ENCODE measurements at regions not wholly inside any gene's neighbourhood (a gene's known extent, or its start where the extent isn't known, plus 50 kb on each side); places are given as distances from the start of the nearest gene placed in this dataset.

GRCh38 chr7:19567011-19567410, 141.8 kb downstream of the POLR1F start:
- no peaks in the 10 kb centered on the region for H3K79me1 ChIP-seq (ENCODE audit: low read length)
- no peak overlapping the region for H3K9ac ChIP-seq (ENCODE audit: low read length)
- H2AFZ ChIP-seq (ENCODE audit: insufficient read depth, low read length, poor library complexity), result no peak overlapping the region
- H2BK5ac ChIP-seq (ENCODE audit: low read depth, low read length, poor library complexity), result no peak overlapping the region
- H2BK12ac ChIP-seq (ENCODE audit: low read length), result no peak overlapping the region
- no peak overlapping the region for H3K18ac ChIP-seq (ENCODE audit: low read length)
- no peak overlapping the region for H3K23ac ChIP-seq (ENCODE audit: low read length)
- H3K27ac ChIP-seq (ENCODE audit: low read depth, low read length), result no peak overlapping the region
- no peak overlapping the region for H2BK120ac ChIP-seq (ENCODE audit: insufficient read depth, low read length, poor library complexity)
- H3K4me2 ChIP-seq (ENCODE audit: low read length), result no peak overlapping the region
- no peak overlapping the region for H4K12ac ChIP-seq (ENCODE audit: low read depth, low read length)
- H3K36me3 ChIP-seq (ENCODE audit: control insufficient read depth in 1 of 2, insufficient read depth in 2 of 2, low read length in 2 of 2), result no peaks in the 10 kb centered on the region
- H3K4ac ChIP-seq (ENCODE audit: low read depth, low read length), result no peak overlapping the region
- DNase-seq, result no peak
- no peaks in the 10 kb centered on the region for H3K27me3 ChIP-seq (ENCODE audit: insufficient read depth, low read length)
- no peak overlapping the region for H3K4me3 ChIP-seq (ENCODE audit: low read depth, low read length)
- no peak overlapping the region for H2AK5ac ChIP-seq (ENCODE audit: low read length)
- WGBS (ENCODE audit: extremely low coverage, insufficient coverage, insufficient read length), result no CpG with 5 or more reads among the region's 4 CpGs
- no peaks in the 10 kb centered on the region for H3K4me1 ChIP-seq (ENCODE audit: control insufficient read depth in 1 of 2, insufficient read depth in 2 of 2, low read length in 2 of 2)
- H3K9me3 ChIP-seq (ENCODE audit: insufficient read depth, low read depth, low read length), result no peaks in the 10 kb centered on the region
- H3K14ac ChIP-seq (ENCODE audit: low read length), result no peak overlapping the region
- H4K91ac ChIP-seq (ENCODE audit: low read depth, low read length), result no peak overlapping the region
- H4K8ac ChIP-seq (ENCODE audit: low read depth, low read length), result no peak overlapping the region
- H3K79me2 ChIP-seq (ENCODE audit: control insufficient read depth, insufficient read depth, low read length, poor library complexity), result no peaks in the 10 kb centered on the region

DNA sequence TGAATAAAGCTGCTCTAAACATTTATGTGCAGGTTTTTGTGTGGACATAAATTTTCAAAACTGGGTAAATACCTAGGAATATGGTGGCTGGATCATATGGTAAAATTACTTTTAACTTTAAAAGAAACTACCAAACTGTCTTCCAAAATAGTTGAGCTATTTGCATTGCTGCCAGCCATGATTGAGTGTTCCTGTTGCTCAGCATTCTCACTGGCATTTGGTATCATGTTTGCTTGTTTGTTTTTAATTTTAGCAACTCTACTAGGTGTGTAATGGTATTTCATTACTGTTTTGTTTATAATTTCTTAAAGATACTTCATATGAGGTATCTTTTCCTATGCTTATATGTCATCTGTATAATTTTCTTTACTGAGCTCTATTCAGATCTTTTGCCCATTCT, 143.2 kb downstream of the POLR1F start:
- H3K4me2 ChIP-seq (ENCODE audit: low read length), result no peak overlapping the region
- H3K23ac ChIP-seq (ENCODE audit: low read length), result no peak overlapping the region
- no peaks in the 10 kb centered on the region for H3K79me2 ChIP-seq (ENCODE audit: control insufficient read depth, insufficient read depth, low read length, poor library complexity)
- no peak overlapping the region for H3K4ac ChIP-seq (ENCODE audit: low read depth, low read length)
- H4K8ac ChIP-seq (ENCODE audit: low read depth, low read length), result no peak overlapping the region
- no peak overlapping the region for H3K4me3 ChIP-seq (ENCODE audit: low read depth, low read length)
- no peaks in the 10 kb centered on the region for H3K4me1 ChIP-seq (ENCODE audit: control insufficient read depth in 1 of 2, insufficient read depth in 2 of 2, low read length in 2 of 2)
- H3K79me1 ChIP-seq (ENCODE audit: low read length), result no peaks in the 10 kb centered on the region
- no peak overlapping the region for H2BK12ac ChIP-seq (ENCODE audit: low read length)
- no peak overlapping the region for H3K14ac ChIP-seq (ENCODE audit: low read length)
- no peak overlapping the region for H3K9ac ChIP-seq (ENCODE audit: low read length)
- H4K12ac ChIP-seq (ENCODE audit: low read depth, low read length), result no peak overlapping the region
- no peaks in the 10 kb centered on the region for H3K36me3 ChIP-seq (ENCODE audit: control insufficient read depth in 1 of 2, insufficient read depth in 2 of 2, low read length in 2 of 2)
- H3K27ac ChIP-seq (ENCODE audit: low read depth, low read length), result no peak overlapping the region
- no peaks in the 10 kb centered on the region for H3K9me3 ChIP-seq (ENCODE audit: insufficient read depth, low read depth, low read length)
- H2AFZ ChIP-seq (ENCODE audit: insufficient read depth, low read length, poor library complexity), result no peak overlapping the region
- H3K18ac ChIP-seq (ENCODE audit: low read length), result no peak overlapping the region
- DNase-seq, result no peak
- no peak overlapping the region for H4K91ac ChIP-seq (ENCODE audit: low read depth, low read length)
- H2BK5ac ChIP-seq (ENCODE audit: low read depth, low read length, poor library complexity), result no peak overlapping the region
- no peak overlapping the region for H2AK5ac ChIP-seq (ENCODE audit: low read length)
- no peaks in the 10 kb centered on the region for H3K27me3 ChIP-seq (ENCODE audit: insufficient read depth, low read length)
- H2BK120ac ChIP-seq (ENCODE audit: insufficient read depth, low read length, poor library complexity), result no peak overlapping the region

- no peak overlapping the region for H3K23ac ChIP-seq (ENCODE audit: low read length)
- H4K12ac ChIP-seq (ENCODE audit: low read depth, low read length), result no peak overlapping the region
- no peak overlapping the region for H2BK120ac ChIP-seq (ENCODE audit: insufficient read depth, low read length, poor library complexity)
- H3K27me3 ChIP-seq (ENCODE audit: insufficient read depth, low read length), result no peaks in the 10 kb centered on the region
- no peak overlapping the region for H2AFZ ChIP-seq (ENCODE audit: insufficient read depth, low read length, poor library complexity)
- H3K4me1 ChIP-seq (ENCODE audit: control insufficient read depth in 1 of 2, insufficient read depth in 2 of 2, low read length in 2 of 2), result no peaks in the 10 kb centered on the region
- no peak overlapping the region for H2BK12ac ChIP-seq (ENCODE audit: low read length)
- H3K79me2 ChIP-seq (ENCODE audit: control insufficient read depth, insufficient read depth, low read length, poor library complexity), result no peaks in the 10 kb centered on the region
- no peak overlapping the region for H4K91ac ChIP-seq (ENCODE audit: low read depth, low read length)
- H3K79me1 ChIP-seq (ENCODE audit: low read length), result no peaks in the 10 kb centered on the region
- H3K9me3 ChIP-seq (ENCODE audit: insufficient read depth, low read depth, low read length), result no peaks in the 10 kb centered on the region
- no CpG with 5 or more reads among the region's 3 CpGs for WGBS (ENCODE audit: extremely low coverage, insufficient coverage, insufficient read length)
- H3K4me3 ChIP-seq (ENCODE audit: low read depth, low read length), result no peak overlapping the region
- no peak overlapping the region for H3K4me2 ChIP-seq (ENCODE audit: low read length)
- no peak overlapping the region for H3K27ac ChIP-seq (ENCODE audit: low read depth, low read length)
- H3K36me3 ChIP-seq (ENCODE audit: control insufficient read depth in 1 of 2, insufficient read depth in 2 of 2, low read length in 2 of 2), result no peaks in the 10 kb centered on the region
- H3K14ac ChIP-seq (ENCODE audit: low read length), result no peak overlapping the region
- H3K9ac ChIP-seq (ENCODE audit: low read length), result no peak overlapping the region
- DNase-seq, result no peak
- H4K8ac ChIP-seq (ENCODE audit: low read depth, low read length), result no peak overlapping the region
- no peak overlapping the region for H2AK5ac ChIP-seq (ENCODE audit: low read length)
- H3K18ac ChIP-seq (ENCODE audit: low read length), result no peak overlapping the region
- H3K4ac ChIP-seq (ENCODE audit: low read depth, low read length), result no peak overlapping the region
- no peak overlapping the region for H2BK5ac ChIP-seq (ENCODE audit: low read depth, low read length, poor library complexity)
Measured at GRCh38 chr7:19561121-19561805, 147.6 kb downstream of the POLR1F start.

- H3K4me3 ChIP-seq (ENCODE audit: low read depth, low read length), result no peak overlapping the region
- no peaks in the 10 kb centered on the region for H3K79me1 ChIP-seq (ENCODE audit: low read length)
- H3K9me3 ChIP-seq (ENCODE audit: insufficient read depth, low read depth, low read length), result no peaks in the 10 kb centered on the region
- no peak overlapping the region for H3K9ac ChIP-seq (ENCODE audit: low read length)
- no peak overlapping the region for H2AFZ ChIP-seq (ENCODE audit: insufficient read depth, low read length, poor library complexity)
- no peaks in the 10 kb centered on the region for H3K36me3 ChIP-seq (ENCODE audit: control insufficient read depth in 1 of 2, insufficient read depth in 2 of 2, low read length in 2 of 2)
- no CpG with 5 or more reads among the region's 8 CpGs for WGBS (ENCODE audit: extremely low coverage, insufficient coverage, insufficient read length)
- no peaks in the 10 kb centered on the region for H3K4me1 ChIP-seq (ENCODE audit: control insufficient read depth in 1 of 2, insufficient read depth in 2 of 2, low read length in 2 of 2)
- H3K14ac ChIP-seq (ENCODE audit: low read length), result no peak overlapping the region
- no peak overlapping the region for H3K18ac ChIP-seq (ENCODE audit: low read length)
- no peak overlapping the region for H2BK5ac ChIP-seq (ENCODE audit: low read depth, low read length, poor library complexity)
- no peak overlapping the region for H2BK120ac ChIP-seq (ENCODE audit: insufficient read depth, low read length, poor library complexity)
- H3K79me2 ChIP-seq (ENCODE audit: control insufficient read depth, insufficient read depth, low read length, poor library complexity), result no peaks in the 10 kb centered on the region
- no peak for DNase-seq
- H2AK5ac ChIP-seq (ENCODE audit: low read length), result no peak overlapping the region
- no peak overlapping the region for H3K4me2 ChIP-seq (ENCODE audit: low read length)
- H3K27me3 ChIP-seq (ENCODE audit: insufficient read depth, low read length), result no peaks in the 10 kb centered on the region
- no peak overlapping the region for H3K23ac ChIP-seq (ENCODE audit: low read length)
- no peak overlapping the region for H4K12ac ChIP-seq (ENCODE audit: low read depth, low read length)
- H3K4ac ChIP-seq (ENCODE audit: low read depth, low read length), result no peak overlapping the region
- no peak overlapping the region for H2BK12ac ChIP-seq (ENCODE audit: low read length)
- H4K8ac ChIP-seq (ENCODE audit: low read depth, low read length), result no peak overlapping the region
- H4K91ac ChIP-seq (ENCODE audit: low read depth, low read length), result no peak overlapping the region
- H3K27ac ChIP-seq (ENCODE audit: low read depth, low read length), result no peak overlapping the region
Measured at GRCh38 chr7:19560111-19560883, 148.5 kb downstream of the POLR1F start.
